HG03558 (cell line): ENCODE measurements at regions not wholly inside any gene's neighbourhood (a gene's known extent, or its start where the extent isn't known, plus 50 kb on each side); places are given as distances from the start of the nearest gene placed in this dataset.
"Not testable (repeated sequence)": the region's sequence is repeated elsewhere in the genome, so short reads cannot be mapped to it uniquely, and the experiment has no call there.

ENCODE experiments used
- ATAC-seq: cut with Tn5 transposase; IDR thresholded peaks from one replicate; pipeline ENCODE4 v1.9.1; 2021; ENCODE audit warnings: moderate number of reproducible peaks; ENCODE audit not compliant: unreplicated experiment; ENCODE audit errors: extremely low read depth

- ATAC-seq, result no peak
Measured at GRCh38 chr15:81940467-81941451, 105.1 kb downstream of the MEX3B start.

- no peak for ATAC-seq
Measured at GRCh38 chr15:81939604-81940440, 106.0 kb downstream of the MEX3B start.

DNA sequence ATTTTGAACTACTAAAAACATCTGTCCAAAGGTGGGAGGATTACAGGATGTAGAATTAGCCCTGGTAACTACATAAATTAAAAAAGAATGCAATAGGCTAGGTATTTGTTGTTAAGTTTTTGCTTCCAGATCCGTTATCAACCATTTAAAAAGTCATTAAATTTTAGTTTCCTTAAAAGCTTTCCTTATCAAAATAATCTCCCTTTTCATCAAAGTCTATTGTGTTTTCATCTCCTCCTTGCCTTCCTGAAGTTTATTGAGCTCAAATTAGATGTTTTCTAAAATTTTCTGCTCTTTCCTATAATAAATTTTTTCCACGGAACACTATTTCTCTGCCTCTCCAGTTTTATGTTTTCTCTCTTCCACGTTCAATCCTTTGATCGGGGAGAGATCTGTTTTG, 108.6 kb downstream of the MEX3B start:
- ATAC-seq, result no peak

DNA sequence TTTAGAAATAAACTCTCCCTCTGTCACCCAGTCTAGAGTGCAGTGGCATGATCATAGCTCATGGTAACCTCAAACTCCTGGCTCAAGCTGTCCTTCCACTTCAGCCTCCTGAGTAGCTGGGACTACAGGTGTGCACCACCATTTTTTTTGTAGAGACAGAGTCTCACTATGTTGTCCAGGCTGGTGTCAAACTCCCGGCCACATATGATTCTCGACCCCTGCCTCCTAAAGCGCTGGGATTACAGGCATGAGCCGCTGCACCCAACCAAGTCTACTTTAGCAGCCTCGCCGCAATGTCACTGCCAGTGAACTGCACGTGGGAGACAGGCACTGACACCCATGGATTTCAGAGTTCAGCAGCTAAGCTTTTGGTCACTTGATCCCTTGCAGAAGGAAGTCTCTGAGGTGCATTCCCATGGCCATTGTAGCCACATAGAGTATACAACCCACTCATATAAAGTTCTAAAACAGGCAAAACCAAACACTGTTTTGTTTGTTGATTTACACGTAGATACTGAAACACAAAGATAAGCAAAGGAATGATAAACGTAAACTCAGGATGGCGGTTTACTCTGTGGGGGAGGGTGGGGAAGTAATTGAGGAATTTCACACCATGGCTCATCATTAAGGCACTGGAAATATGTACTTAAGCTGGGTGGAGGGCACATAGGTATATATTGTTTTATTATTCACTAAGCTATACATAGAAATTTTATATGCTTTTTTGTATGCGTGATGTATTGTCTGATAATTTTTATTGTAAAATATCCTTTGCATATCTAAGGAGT, 115.0 kb downstream of the MEX3B start:
- ATAC-seq, result no peak

GRCh38 chr15:81929557-81929956, 116.3 kb downstream of the MEX3B start:
- no peak for ATAC-seq

- ATAC-seq, result no peak
Measured at GRCh38 chr15:81926981-81927380, 118.8 kb downstream of the MEX3B start.

DNA sequence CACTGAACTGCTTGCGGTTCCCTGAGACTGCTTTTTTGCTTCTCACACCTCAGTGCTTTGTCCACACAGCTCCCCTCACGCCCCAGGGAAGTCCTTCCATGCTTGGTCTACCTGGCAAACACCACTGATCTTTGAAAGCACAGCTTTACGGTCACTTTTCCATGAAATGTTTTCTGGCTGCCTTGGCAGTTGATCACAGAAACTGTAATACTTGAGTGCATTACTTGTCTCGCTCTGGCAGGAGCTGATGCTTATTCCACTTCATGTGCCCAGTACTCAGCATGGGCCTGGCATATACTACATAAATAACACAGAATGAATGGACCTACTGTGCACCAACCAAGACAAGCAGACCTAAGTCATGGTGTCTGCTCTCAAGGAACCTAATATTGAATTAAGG, 121.1 kb downstream of the MEX3B start:
- ATAC-seq, result no peak

- ATAC-seq, result no peak
Measured at GRCh38 chr15:81923561-81924350, 122.1 kb downstream of the MEX3B start.

- ATAC-seq, result no peak
Measured at GRCh38 chr15:81922143-81922542, 123.7 kb downstream of the MEX3B start.

DNA sequence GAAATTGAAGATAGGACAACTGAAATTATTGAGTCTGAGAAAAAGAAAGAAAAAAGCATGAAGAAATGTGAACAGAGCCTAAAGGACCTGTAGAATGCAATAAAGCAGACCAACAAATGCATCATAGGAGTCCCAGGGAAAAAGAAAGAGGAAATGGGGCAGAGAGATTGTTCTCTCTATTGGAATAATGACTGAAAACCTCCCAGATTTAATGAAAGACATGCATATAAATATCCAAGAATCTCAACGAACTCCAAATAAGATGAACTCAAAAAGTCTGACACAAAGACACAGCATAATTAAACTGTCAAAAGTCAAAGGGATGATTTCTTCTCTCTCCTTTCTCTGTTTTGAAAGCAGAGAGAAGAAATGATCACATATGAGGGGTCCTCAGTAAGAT, 124.7 kb downstream of the MEX3B start:
- no peak for ATAC-seq

GRCh38 chr15:81918767-81919166, 127.1 kb downstream of the MEX3B start:
- not testable (repeated sequence) for ATAC-seq

GRCh38 chr15:81916451-81916850, 129.4 kb downstream of the MEX3B start:
- ATAC-seq, result no peak

DNA sequence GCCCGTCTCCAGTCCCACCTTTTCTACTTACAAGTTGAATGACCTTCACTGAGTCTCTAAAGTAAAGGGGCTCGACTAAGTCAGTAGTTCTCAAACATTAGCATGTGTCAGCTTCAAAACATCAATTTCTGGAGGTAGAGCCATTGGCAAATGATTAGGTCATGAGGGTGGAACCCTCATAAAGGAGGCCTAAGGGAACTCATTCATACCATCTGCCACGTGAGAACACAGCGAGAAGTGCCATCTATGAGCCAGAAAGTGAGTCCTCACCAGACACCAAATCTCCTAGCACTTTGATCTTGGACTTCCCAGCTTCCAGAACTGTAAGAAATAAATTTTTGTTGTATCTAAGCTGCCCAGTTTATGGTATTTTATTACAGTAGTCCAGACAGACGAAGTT, 129.8 kb downstream of the MEX3B start:
- ATAC-seq, result no peak

DNA sequence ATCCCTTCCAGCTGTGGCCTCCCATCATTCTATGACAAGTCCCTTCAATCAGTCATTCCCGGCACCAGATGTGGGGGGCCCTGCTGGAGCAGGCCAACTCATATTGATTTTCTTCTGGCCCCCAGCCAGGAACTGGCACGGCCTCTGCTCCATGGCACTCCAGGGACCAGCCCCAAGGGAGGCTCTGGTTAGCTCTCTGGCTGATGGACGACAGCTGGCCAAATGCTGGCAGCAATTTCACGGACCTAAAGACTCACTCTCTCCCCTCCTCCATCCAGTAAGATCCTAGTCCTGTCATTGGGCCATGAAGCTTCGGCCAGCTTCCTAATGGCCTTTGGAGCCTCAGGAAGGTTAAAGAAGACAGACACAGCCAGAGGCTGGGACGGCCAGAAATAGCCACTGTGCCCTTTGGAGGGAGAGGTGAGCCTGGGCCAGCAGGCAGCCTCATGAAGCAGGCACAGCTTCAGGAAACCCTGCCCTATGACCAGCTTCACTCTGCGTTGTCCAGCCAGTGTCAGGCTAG, 131.0 kb downstream of the MEX3B start:
- ATAC-seq, result no peak

- ATAC-seq, result no peak
Measured at GRCh38 chr15:81914333-81914732, 131.5 kb downstream of the MEX3B start.

DNA sequence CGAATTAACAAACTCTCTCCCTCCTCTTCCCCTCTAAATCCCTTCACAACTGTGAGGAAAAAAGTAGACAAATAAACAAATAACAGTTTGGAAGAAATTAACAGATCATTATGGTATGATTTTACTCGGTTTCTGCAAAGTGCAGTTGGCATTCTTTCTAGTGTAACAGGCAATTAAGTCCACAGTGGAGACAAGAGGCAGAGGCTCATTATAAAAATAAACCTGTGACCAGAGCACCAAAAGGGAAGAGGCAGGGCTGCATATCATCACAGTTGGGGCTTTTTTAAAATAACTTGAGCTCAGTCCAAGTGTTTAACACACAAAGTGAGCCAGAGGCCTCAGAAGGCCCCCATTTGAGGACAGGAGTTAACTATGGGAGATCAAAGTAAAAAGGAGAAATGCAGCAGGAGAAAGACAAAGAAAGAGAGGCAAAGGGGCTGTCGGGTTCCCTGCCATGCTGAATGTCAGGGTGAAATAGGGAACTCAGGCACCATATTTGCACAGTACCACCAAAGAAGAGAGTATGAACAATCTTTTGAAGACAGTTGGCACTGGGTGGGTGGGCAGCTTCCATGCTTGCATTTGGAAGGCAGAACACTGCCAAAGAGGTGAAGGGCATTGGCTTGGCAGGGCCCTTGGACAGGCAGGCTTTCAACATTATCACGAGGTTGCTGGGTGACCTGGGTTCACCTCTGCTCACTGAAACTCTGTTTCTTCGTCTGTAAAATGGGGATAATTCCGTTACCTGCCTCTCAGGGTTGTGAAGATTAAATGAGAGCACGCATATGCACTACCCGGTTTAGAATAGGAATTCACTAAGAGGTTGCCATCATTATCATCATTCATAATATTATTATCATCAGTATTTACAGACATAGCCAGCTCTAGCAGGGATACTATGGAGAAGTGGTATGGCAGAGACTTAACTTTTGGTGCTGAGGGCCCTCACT, 134.5 kb downstream of the MEX3B start:
- ATAC-seq, result no peak

DNA sequence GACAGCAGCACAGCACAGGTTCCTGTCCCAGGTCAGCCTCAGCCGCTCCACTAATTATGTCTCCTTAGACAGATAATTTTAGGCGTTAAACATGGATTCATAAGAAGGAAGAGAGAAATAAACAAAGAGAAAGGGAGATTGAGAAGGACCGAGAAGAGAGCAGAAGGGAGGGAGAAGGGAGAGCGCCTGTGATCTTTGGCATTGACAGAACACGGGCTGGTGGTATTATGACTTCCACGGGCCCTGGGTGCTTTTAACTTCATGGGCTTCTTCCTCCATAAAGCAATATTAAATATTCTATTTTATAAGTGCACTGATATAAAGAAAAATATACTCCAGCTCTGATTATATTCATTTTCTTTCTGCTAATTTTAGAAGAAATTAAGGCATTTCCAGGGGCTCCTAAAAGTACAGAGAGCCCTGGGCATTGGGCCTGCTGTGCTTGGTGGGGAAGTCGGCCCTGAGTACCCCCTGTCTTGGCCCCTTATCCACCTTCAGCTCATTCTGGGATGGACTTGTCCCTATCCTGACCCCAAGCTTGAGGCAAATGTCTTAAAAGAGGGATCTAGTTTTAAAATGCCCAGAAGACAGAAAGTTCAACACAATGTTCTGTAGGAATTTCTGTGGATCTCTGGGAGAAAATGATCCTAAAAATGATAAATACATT, 135.3 kb downstream of the MEX3B start:
- ATAC-seq, result no peak

GRCh38 chr15:81909011-81909358, 136.8 kb downstream of the MEX3B start:
- ATAC-seq, result no peak
